ENCODE measurements at regions not wholly inside any gene's neighbourhood (a gene's known extent, or its start where the extent isn't known, plus 50 kb on each side); places are given as distances from the start of the nearest gene placed in this dataset.

GRCh38 chr4:14117575-14118238 is 490.2 kb upstream of the BOD1L1 start:
- no peak for DNase-seq (ENCODE audit: low spot score)
- no peak overlapping the region for H3K27ac ChIP-seq
- TF ChIP-seq, protein P1, sequence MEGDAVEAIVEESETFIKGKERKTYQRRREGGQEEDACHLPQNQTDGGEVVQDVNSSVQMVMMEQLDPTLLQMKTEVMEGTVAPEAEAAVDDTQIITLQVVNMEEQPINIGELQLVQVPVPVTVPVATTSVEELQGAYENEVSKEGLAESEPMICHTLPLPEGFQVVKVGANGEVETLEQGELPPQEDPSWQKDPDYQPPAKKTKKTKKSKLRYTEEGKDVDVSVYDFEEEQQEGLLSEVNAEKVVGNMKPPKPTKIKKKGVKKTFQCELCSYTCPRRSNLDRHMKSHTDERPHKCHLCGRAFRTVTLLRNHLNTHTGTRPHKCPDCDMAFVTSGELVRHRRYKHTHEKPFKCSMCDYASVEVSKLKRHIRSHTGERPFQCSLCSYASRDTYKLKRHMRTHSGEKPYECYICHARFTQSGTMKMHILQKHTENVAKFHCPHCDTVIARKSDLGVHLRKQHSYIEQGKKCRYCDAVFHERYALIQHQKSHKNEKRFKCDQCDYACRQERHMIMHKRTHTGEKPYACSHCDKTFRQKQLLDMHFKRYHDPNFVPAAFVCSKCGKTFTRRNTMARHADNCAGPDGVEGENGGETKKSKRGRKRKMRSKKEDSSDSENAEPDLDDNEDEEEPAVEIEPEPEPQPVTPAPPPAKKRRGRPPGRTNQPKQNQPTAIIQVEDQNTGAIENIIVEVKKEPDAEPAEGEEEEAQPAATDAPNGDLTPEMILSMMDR (IDR thresholded peaks at IDR 0.05) = no peak

GRCh38 chr4:14124816-14125215 is 497.3 kb upstream of the BOD1L1 start:
- no peak for DNase-seq (ENCODE audit: low spot score)
- TF ChIP-seq, protein P1 (IDR thresholded peaks at IDR 0.05) = no peak
- no peak overlapping the region for H3K27ac ChIP-seq
- no peak overlapping the region for H3K4me3 ChIP-seq

More at GRCh38 chr4:14117575-14118238, 490.2 kb upstream of the BOD1L1 start:
- H3K4me3 ChIP-seq = no peak overlapping the region

- TF ChIP-seq, protein P1 (IDR thresholded peaks at IDR 0.05) = no peak
- H3K27ac ChIP-seq = no peak overlapping the region
- H3K4me3 ChIP-seq = no peak overlapping the region
- no peak for DNase-seq (ENCODE audit: low spot score)
These were observed 498.0 kb upstream of the BOD1L1 start for GRCh38 chr4:14125375-14126129.

GRCh38 chr4:14130551-14130950 is 503.0 kb upstream of the BOD1L1 start:
- TF ChIP-seq, protein P1 (IDR thresholded peaks at IDR 0.05) = no peak
- Histone ChIP-seq H3K4me3 (no peak overlapping the region), H3K27ac (no peak overlapping the region)
- DNase-seq (ENCODE audit: low spot score) = no peak

DNA sequence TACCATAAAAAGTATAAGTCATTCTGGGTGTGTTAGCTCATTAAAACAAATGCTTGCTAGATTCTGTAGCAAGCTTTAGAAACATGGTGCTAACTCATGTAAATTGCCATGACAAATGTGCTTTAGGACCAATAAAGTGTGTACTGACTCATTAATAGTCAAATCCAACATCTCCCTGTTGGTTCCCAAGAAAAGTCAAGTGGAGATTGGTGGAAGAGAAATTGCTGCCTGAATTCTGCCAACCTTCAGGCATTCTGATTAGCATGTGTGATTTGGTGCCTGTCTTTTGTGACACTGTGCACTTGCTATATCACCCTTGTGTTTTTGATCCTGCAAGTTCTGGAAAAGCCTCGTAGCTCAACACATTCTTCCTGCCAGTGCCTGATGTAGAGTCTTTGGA is 503.8 kb upstream of the BOD1L1 start:
- DNase-seq (ENCODE audit: low spot score) = no peak
- TF ChIP-seq, protein P1 (IDR thresholded peaks at IDR 0.05) = no peak
- H3K27ac ChIP-seq = no peak overlapping the region
- H3K4me3 ChIP-seq = no peak overlapping the region

DNA sequence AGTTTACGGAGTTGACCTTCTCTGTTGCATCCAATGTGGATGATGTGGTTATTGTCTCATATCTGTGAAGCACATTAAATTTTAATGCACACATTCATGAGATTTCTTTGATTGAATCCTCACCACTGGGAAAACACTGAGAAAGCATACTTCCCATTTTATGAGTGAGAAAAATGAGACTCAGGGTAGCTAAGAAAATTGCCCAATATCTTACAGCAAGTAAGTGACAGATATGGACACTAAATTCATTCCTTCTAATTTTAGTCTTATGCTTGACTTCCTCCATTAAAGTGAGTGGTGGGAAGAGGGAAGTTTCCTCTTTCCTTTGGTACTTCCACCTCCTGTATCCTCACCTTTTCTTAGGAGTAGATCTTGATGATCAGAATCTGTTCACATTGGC is 504.8 kb upstream of the BOD1L1 start:
- H3K4me3 ChIP-seq = no peak overlapping the region
- H3K27ac ChIP-seq = no peak overlapping the region
- TF ChIP-seq, protein P1 (IDR thresholded peaks at IDR 0.05) = no peak
- DNase-seq (ENCODE audit: low spot score) = no peak

DNA sequence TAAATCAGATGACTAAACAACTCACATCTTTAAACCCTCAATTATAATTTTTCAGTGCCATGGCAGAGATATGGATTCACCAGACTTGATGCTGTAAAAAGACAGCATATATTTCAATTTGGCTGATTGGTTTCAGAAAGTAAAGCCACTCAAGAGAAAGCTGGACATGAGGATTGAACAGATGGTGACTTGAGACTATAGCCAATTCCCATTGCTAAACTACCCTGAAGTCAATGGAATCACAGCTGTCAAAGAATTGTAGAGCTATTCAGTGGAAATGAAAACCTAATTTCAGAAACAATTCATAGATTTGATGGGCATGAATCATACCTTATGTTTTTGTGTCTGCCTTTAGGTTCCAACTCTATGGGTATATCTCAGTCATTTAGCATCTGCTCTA is 510.6 kb upstream of the BOD1L1 start:
- no peak for DNase-seq (ENCODE audit: low spot score)
- TF ChIP-seq, protein P1 (IDR thresholded peaks at IDR 0.05) = no peak
- Histone ChIP-seq H3K4me3 (no peak overlapping the region), H3K27ac (no peak overlapping the region)

All from coronary artery (tissue), 2 donors.